A549 (cell line): ENCODE measurements at regions not wholly inside any gene's neighbourhood (a gene's known extent, or its start where the extent isn't known, plus 50 kb on each side); places are given as distances from the start of the nearest gene placed in this dataset.

Experiments used
- ATAC-seq, 2 experiments: fragments of 200-7000 bp in 1 of 2; fragments of >200 bp in 1 of 2; cut with Nextera tagmentation in 1 of 2; cut with Tn5 transposase in 1 of 2; 3 replicates each; pipeline versions ENCODE4 v1.8.0 to v1.9.1; 2018 to 2020; ENCODE audit warnings: mild to moderate bottlenecking in 1 of 2, moderate library complexity in 1 of 2
- CTCF ChIA-PET: fragments of 300-600 bp; sonication (Branson Sonifier 250); formaldehyde crosslinking; extraction: SDS; loops from one replicate; lab custom pipeline; 2021; ENCODE audit warnings: antibody characterized with exemption, inconsistent platforms; lab: Yijun Ruan, JAX
- POLR2A ChIA-PET: fragments of 350-600 bp; formaldehyde crosslinking; extraction: SDS; loops from one replicate; lab custom pipeline; 2021; ENCODE audit warnings: antibody characterized with exemption, inconsistent platforms; lab: Yijun Ruan, JAX
- DNase-seq, 2 experiments: peaks; one replicate each; pipeline versions ENCODE4 v3.0.0 to v3.0.0-alpha.2; 2011 to 2016; ENCODE audit warnings: low read depth in 1 of 2, low spot score in 1 of 2
- FAIRE-seq: peaks from 2 replicates; lab custom pipeline; 2011; peaks lifted over from hg19 to GRCh38; lab: Jason Lieb, UNC
- H3K27ac ChIP-seq, 2 experiments: fragments of >200 bp; sonication (Bioruptor Twin); formaldehyde crosslinking; 3 replicates each; pipeline ENCODE4 v1.5.1; 2016 to 2017
- H3K4me1 ChIP-seq: fragments of >200 bp; sonication (Bioruptor Twin); formaldehyde crosslinking; 3 replicates; pipeline ENCODE4 v1.6.1; 2016
- H3K4me2 ChIP-seq: fragments of >200 bp; sonication (Bioruptor Twin); formaldehyde crosslinking; 3 replicates; pipeline ENCODE4 v1.6.1; 2016
- H3K4me3 ChIP-seq: fragments of >200 bp; sonication (Bioruptor Twin); formaldehyde crosslinking; 3 replicates; pipeline ENCODE4 v1.5.1; 2016
- H3K9me3 ChIP-seq: fragments of >200 bp; sonication (Bioruptor Twin); formaldehyde crosslinking; 3 replicates; pipeline ENCODE4 v1.6.1; 2016
- CEBPB ChIP-seq, 2 experiments: fragments of >200 bp in 1 of 2; sonication (Bioruptor Twin) in 1 of 2; formaldehyde crosslinking in 1 of 2; IDR thresholded peaks; 2 replicates each; pipeline ENCODE4 v1.6.1; 2012 to 2016
- CHD2 ChIP-seq: fragments of 150-350 bp; IDR thresholded peaks from 2 replicates; pipeline ENCODE4 v1.6.1; 2014; ENCODE audit warnings: low read length; ENCODE audit not compliant: partially characterized antibody
- E2F6 ChIP-seq: IDR thresholded peaks from 2 replicates; pipeline ENCODE4 v1.6.1; 2012; ENCODE audit warnings: low read depth, borderline replicate concordance
- EHF ChIP-seq: fragments of 250-450 bp; sonication (Bioruptor Pico); IDR thresholded peaks from 2 replicates; pipeline ENCODE4 v1.5.0; 2020; ENCODE audit warnings: mild to moderate bottlenecking
- EHMT2 ChIP-seq: fragments of 200-600 bp; sonication (generic); IDR thresholded peaks from 2 replicates; pipeline ENCODE4 v1.6.1; 2016; ENCODE audit warnings: antibody characterized with exemption, low read depth, mild to moderate bottlenecking, moderate library complexity
- ELK1 ChIP-seq: fragments of 150-350 bp; IDR thresholded peaks from 2 replicates; pipeline ENCODE4 v1.6.1; 2014; ENCODE audit warnings: low read depth, mild to moderate bottlenecking, low read length
- FOSB ChIP-seq: fragments of 250-450 bp; sonication (Bioruptor Pico); IDR thresholded peaks from 2 replicates; pipeline ENCODE4 v1.5.0; 2020; ENCODE audit warnings: mild to moderate bottlenecking, moderate library complexity
- FOXS1 ChIP-seq: fragments of 250-450 bp; sonication (Bioruptor Pico); IDR thresholded peaks from 2 replicates; pipeline ENCODE4 v1.5.0; 2020; ENCODE audit warnings: mild to moderate bottlenecking, moderate library complexity
- HES2 ChIP-seq: fragments of >200 bp; sonication (Bioruptor Twin); formaldehyde crosslinking; IDR thresholded peaks from 2 replicates; pipeline ENCODE4 v1.6.1; 2016
- HOXA7 ChIP-seq: fragments of 250-450 bp; sonication (Bioruptor Pico); IDR thresholded peaks from 2 replicates; pipeline ENCODE4 v1.5.0; 2020; ENCODE audit warnings: mild to moderate bottlenecking, moderate library complexity
- HOXB5 ChIP-seq: fragments of 250-450 bp; sonication (Bioruptor Pico); IDR thresholded peaks from 2 replicates; pipeline ENCODE4 v1.5.0; 2020; ENCODE audit warnings: mild to moderate bottlenecking, moderate library complexity
- JUN ChIP-seq, 2 experiments: fragments of >200 bp; sonication (Bioruptor Twin); formaldehyde crosslinking; IDR thresholded peaks; 2 replicates in 1 of 2; 3 replicates in 1 of 2; pipeline ENCODE4 v1.6.1; 2016 to 2017
- JUNB ChIP-seq: fragments of >200 bp; sonication (Bioruptor Twin); formaldehyde crosslinking; IDR thresholded peaks from 2 replicates; pipeline ENCODE4 v1.6.1; 2016
- MAFK ChIP-seq: fragments of 450-650 bp; IDR thresholded peaks from 2 replicates; pipeline ENCODE4 v1.6.1; 2014; ENCODE audit not compliant: partially characterized antibody
- MAZ ChIP-seq: fragments of 150-350 bp; IDR thresholded peaks from 2 replicates; pipeline ENCODE4 v1.6.1; 2014; ENCODE audit warnings: antibody characterized with exemption, low read depth, low read length, borderline replicate concordance
- MYC ChIP-seq: IDR thresholded peaks from 2 replicates; pipeline ENCODE4 v1.6.1; 2012; ENCODE audit warnings: mild to moderate bottlenecking, inconsistent platforms, low read length, improper control_type of control experiment, borderline replicate concordance
- NR3C1 ChIP-seq: fragments of >200 bp; sonication (Bioruptor Twin); formaldehyde crosslinking; IDR thresholded peaks from 3 replicates; pipeline ENCODE4 v1.6.1; 2017
- PHF8 ChIP-seq: fragments of 200-600 bp; sonication (generic); IDR thresholded peaks from 2 replicates; pipeline ENCODE4 v1.6.1; 2016; ENCODE audit warnings: low read depth, mild to moderate bottlenecking, antibody characterized with exemption, moderate library complexity, borderline replicate concordance
- POLR2A ChIP-seq: IDR thresholded peaks from 2 replicates; pipeline ENCODE4 v1.6.1; 2012; ENCODE audit warnings: mild to moderate bottlenecking, low read length
- RAD21 ChIP-seq, 2 experiments: fragments of >200 bp in 1 of 2; sonication (Bioruptor Twin) in 1 of 2; formaldehyde crosslinking in 1 of 2; IDR thresholded peaks in 1 of 2; conservative IDR thresholded peaks in 1 of 2; 2 replicates in 1 of 2; 3 replicates in 1 of 2; pipeline ENCODE4 v1.6.1; 2012 to 2018; ENCODE audit warnings: inconsistent platforms in 1 of 2
- RARB ChIP-seq: fragments of 250-450 bp; sonication (Bioruptor Pico); IDR thresholded peaks from 2 replicates; pipeline ENCODE4 v1.8.0; 2021; ENCODE audit warnings: mild to moderate bottlenecking, moderate library complexity
- RCOR1 ChIP-seq: fragments of 150-350 bp; IDR thresholded peaks from 2 replicates; pipeline ENCODE4 v1.6.1; 2014; ENCODE audit warnings: antibody characterized with exemption, low read length, low read depth
- RFX5 ChIP-seq: fragments of 450-650 bp; IDR thresholded peaks from 2 replicates; pipeline ENCODE4 v1.7.1; 2014; ENCODE audit warnings: antibody characterized with exemption, mild to moderate bottlenecking, moderate library complexity
- TFCP2L1 ChIP-seq: fragments of 250-450 bp; sonication (Bioruptor Pico); IDR thresholded peaks from 2 replicates; pipeline ENCODE4 v1.5.0; 2021; ENCODE audit warnings: mild to moderate bottlenecking
- USF2 ChIP-seq: fragments of 450-650 bp; IDR thresholded peaks from 2 replicates; pipeline ENCODE4 v1.6.1; 2014; ENCODE audit warnings: antibody characterized with exemption
- ZNF302 ChIP-seq: fragments of 250-450 bp; sonication (Bioruptor Pico); IDR thresholded peaks from 2 replicates; pipeline ENCODE4 v1.9.0; 2021; ENCODE audit warnings: inconsistent platforms, mild to moderate bottlenecking, moderate library complexity
- WGBS: methylation state at CpG from one replicate; pipeline ENCODE4 v1.1.6; 2017; ENCODE audit errors: missing lambda C conversion rate; 5-methylcytosine and 5-hydroxymethylcytosine counted together
- TF ChIP-seq, protein P1 (sequence below): fragments of 250-450 bp; sonication (Bioruptor Pico); IDR thresholded peaks from 2 replicates; pipeline ENCODE4 v1.5.0; 2021; ENCODE audit warnings: mild to moderate bottlenecking, moderate library complexity, borderline replicate concordance
- TF ChIP-seq, protein P2 (sequence below): fragments of >200 bp; sonication (Bioruptor Twin); formaldehyde crosslinking; IDR thresholded peaks from 3 replicates; pipeline ENCODE4 v1.5.1; 2016

DNA sequence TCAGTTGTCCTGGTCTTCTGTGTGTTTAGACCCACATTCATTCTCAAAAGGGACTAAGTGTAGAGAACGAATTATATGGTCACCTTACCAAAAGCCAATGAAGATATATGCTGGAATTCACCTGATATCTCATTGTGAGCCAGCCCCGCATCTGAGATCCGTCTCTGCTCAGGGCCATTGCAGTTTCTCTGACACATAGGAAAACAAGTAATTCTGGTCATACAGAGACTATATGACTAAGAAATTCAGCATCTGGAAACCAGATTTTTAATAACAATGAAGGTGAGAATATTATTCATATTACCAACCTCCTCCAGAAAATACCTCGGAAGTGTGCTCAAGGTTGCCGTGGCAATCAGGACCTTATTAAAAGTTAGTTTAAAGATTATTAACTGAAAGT lies 278.6 kb upstream of the EDNRB start:
- no peak overlapping the region for H3K4me2 ChIP-seq
- POLR2A ChIA-PET: no interaction called here
- H3K9me3 ChIP-seq: no peaks in the 10 kb centered on the region
- H3K27ac ChIP-seq: no peak overlapping the region
- WGBS: 58% methylated on average over 5 of the region's 5 CpGs
- TF ChIP-seq MAZ (no peak), MYC (no peak), CHD2 (no peak)
- DNase-seq (no peak), ATAC-seq (no peak), FAIRE-seq (no peak)
- H3K4me1 ChIP-seq: no peaks in the 10 kb centered on the region
- CTCF ChIA-PET: no interaction called here
- no peak overlapping the region for H3K4me3 ChIP-seq

DNA sequence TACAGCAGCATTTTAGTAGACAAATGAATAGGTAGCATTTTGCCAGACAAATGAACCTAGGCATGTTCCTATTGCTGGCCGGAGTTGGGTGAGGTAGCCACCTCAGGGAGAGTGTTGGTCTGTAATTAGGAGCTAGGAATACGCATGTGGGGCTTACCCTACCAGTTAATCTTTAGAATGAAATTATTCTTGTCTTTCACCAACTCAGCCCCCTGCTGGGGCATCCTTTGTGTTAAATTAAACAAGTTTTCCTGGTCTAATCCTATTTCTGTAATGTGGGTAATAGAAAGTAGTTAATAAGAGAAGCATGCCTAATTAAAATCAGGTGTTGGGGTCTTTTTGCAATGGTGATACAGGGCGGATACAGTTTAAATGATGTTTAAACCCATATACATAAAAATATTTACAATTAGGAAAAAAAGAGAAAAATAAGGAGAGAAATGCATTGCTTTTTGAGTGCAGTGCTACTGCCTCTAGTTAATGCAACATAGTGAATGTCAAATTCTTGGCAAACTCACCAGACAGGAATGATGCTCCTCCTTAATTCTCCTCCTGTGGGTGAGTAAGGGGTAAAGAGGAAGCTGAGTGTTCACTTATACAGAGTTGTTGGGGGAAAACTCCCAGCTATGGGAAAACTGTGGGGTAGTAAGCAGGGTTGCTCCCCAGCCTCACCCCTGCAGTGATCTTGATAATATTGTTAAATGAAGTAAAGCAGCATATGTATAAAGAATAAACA lies 276.4 kb upstream of the EDNRB start:
- Histone ChIP-seq H3K27ac (no peak overlapping the region), H3K4me3 (no peak overlapping the region), H3K9me3 (no peaks in the 10 kb centered on the region)
- POLR2A ChIA-PET: no interaction called here
- DNase-seq: no peak
- no peak for ATAC-seq
- TF ChIP-seq RAD21 (conservative IDR thresholded peaks at IDR 0.05 in 1 of 2, IDR thresholded peaks at IDR 0.05 in 1 of 2) (no peak), POLR2A (no peak), HES2 (no peak), USF2 (no peak), E2F6 (no peak), RCOR1 (no peak), RFX5 (no peak), JUNB (no peak), PHF8 (no peak), HOXA7 (CRISPR knock-in tag) (no peak), EHF (CRISPR knock-in tag) (no peak), CEBPB (IDR thresholded peaks at IDR 0.05) (no peak), HOXB5 (CRISPR knock-in tag) (no peak)
- TF ChIP-seq, protein P1, sequence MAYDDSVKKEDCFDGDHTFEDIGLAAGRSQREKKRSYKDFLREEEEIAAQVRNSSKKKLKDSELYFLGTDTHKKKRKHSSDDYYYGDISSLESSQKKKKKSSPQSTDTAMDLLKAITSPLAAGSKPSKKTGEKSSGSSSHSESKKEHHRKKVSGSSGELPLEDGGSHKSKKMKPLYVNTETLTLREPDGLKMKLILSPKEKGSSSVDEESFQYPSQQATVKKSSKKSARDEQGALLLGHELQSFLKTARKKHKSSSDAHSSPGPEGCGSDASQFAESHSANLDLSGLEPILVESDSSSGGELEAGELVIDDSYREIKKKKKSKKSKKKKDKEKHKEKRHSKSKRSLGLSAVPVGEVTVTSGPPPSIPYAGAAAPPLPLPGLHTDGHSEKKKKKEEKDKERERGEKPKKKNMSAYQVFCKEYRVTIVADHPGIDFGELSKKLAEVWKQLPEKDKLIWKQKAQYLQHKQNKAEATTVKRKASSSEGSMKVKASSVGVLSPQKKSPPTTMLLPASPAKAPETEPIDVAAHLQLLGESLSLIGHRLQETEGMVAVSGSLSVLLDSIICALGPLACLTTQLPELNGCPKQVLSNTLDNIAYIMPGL (CRISPR knock-in tag): no peak
- TF ChIP-seq, all 56 proteins: peak for 0
- Histone ChIP-seq H3K4me1 (no peaks in the 10 kb centered on the region), H3K4me2 (no peak overlapping the region)
- no peak for FAIRE-seq
- CTCF ChIA-PET: no interaction called here
- WGBS: 16% methylated on average over 3 of the region's 3 CpGs

DNA sequence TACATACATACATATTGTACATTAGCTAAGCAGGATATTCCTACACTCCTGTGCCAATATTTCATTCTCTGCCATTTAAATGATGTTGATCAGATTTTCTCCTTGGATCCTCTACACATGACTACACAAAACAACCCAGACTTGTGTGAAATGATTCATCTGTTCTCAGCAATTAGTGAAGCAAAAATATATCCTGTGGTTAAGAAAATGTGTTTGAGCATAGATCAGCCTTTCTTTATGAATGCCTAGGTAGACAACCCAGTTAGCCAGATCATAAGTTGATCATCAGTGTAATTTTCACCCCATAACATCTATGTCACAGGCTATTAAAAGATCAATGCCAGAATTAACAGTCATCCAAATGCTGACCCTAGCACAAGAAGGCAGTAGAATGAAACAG lies 275.2 kb upstream of the EDNRB start:
- H3K4me2 ChIP-seq: no peak overlapping the region
- DNase-seq (no peak), FAIRE-seq (no peak), ATAC-seq (no peak)
- H3K4me1 ChIP-seq: no peaks in the 10 kb centered on the region
- H3K27ac ChIP-seq: no peak overlapping the region
- ChIA-PET CTCF (no interaction called here), POLR2A (no interaction called here)
- H3K9me3 ChIP-seq: no peaks in the 10 kb centered on the region
- no peak overlapping the region for H3K4me3 ChIP-seq
- TF ChIP-seq RARB (no peak), JUN (IDR thresholded peaks at IDR 0.05) (no peak), EHMT2 (no peak), RCOR1 (no peak), ZNF302 (CRISPR knock-in tag) (no peak), HOXA7 (CRISPR knock-in tag) (no peak), FOXS1 (CRISPR knock-in tag) (no peak), FOSB (CRISPR knock-in tag) (no peak), ELK1 (no peak), MAZ (no peak), MAFK (no peak), RFX5 (no peak), TFCP2L1 (CRISPR knock-in tag) (no peak), EHF (CRISPR knock-in tag) (no peak), NR3C1 (no peak)
- TF ChIP-seq, protein P2, sequence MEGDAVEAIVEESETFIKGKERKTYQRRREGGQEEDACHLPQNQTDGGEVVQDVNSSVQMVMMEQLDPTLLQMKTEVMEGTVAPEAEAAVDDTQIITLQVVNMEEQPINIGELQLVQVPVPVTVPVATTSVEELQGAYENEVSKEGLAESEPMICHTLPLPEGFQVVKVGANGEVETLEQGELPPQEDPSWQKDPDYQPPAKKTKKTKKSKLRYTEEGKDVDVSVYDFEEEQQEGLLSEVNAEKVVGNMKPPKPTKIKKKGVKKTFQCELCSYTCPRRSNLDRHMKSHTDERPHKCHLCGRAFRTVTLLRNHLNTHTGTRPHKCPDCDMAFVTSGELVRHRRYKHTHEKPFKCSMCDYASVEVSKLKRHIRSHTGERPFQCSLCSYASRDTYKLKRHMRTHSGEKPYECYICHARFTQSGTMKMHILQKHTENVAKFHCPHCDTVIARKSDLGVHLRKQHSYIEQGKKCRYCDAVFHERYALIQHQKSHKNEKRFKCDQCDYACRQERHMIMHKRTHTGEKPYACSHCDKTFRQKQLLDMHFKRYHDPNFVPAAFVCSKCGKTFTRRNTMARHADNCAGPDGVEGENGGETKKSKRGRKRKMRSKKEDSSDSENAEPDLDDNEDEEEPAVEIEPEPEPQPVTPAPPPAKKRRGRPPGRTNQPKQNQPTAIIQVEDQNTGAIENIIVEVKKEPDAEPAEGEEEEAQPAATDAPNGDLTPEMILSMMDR: no peak
